Heart right ventricle (tissue), 16 donors: ENCODE measurements at regions not wholly inside any gene's neighbourhood (a gene's known extent, or its start where the extent isn't known, plus 50 kb on each side); places are given as distances from the start of the nearest gene placed in this dataset.

Experiments used
- ATAC-seq, 8 donors: fragments of 200-7000 bp; cut with Tn5 transposase; one replicate each; pipeline ENCODE4 v1.9.1; 2020; ENCODE audit warnings: mild to moderate bottlenecking in 8 of 8, moderate library complexity in 8 of 8, moderate number of reproducible peaks in 1 of 8
- DNase-seq, 2 donors: peaks; one replicate each; pipeline ENCODE4 v3.0.0-alpha.2; 2020
- H3K27ac ChIP-seq, 10 donors: fragments of 200-600 bp; sonication (generic) in 2 of 10; one replicate each; pipeline versions ENCODE4 v1.5.0 to v1.8.0; 2020 to 2022; ENCODE audit warnings: mild to moderate bottlenecking in 3 of 10
- H3K27me3 ChIP-seq, 7 donors: fragments of 200-600 bp; one replicate each; pipeline ENCODE4 v1.8.0; 2021 to 2022; ENCODE audit warnings: mild to moderate bottlenecking in 2 of 7
- H3K36me3 ChIP-seq, 9 donors: fragments of 200-600 bp; sonication (generic) in 1 of 9; one replicate each; pipeline versions ENCODE4 v1.5.0 to v1.8.0; 2020 to 2022; ENCODE audit warnings: mild to moderate bottlenecking in 2 of 9
- H3K4me1 ChIP-seq, 9 donors: fragments of 200-600 bp; sonication (generic) in 1 of 9; one replicate each; pipeline versions ENCODE4 v1.5.0 to v1.8.0; 2020 to 2022; ENCODE audit warnings: mild to moderate bottlenecking in 4 of 9
- H3K4me3 ChIP-seq, 10 donors: fragments of 200-600 bp; sonication (generic) in 2 of 10; one replicate each; pipeline versions ENCODE4 v1.5.0 to v1.8.0; 2020 to 2022; ENCODE audit warnings: mild to moderate bottlenecking in 7 of 10, moderate library complexity in 2 of 10
- H3K9me3 ChIP-seq, 11 donors: fragments of 200-600 bp in 10 of 11; sonication (generic) in 2 of 11; one replicate each; pipeline versions ENCODE4 v1.5.0 to v1.8.0; 2013 to 2022; ENCODE audit warnings: mild to moderate bottlenecking in 2 of 11, control low read depth in 1 of 11, moderate library complexity in 1 of 11
- CTCF ChIP-seq, 9 donors: fragments of 200-600 bp; sonication (generic) in 2 of 9; IDR thresholded peaks; one replicate each; pipeline versions ENCODE4 v1.5.0 to v1.8.0; 2021 to 2022; ENCODE audit warnings: antibody characterized with exemption in 9 of 9, mild to moderate bottlenecking in 5 of 9, moderate library complexity in 1 of 9
- WGBS, 2 donors: extraction: QIAGEN DNeasy Blood & Tissue Kit; methylation state at CpG; one replicate each; pipeline ENCODE4 v1.1.7; 2013; ENCODE audit warnings: inconsistent platforms in 1 of 2; 5-methylcytosine and 5-hydroxymethylcytosine counted together
- intact Hi-C, 10 donors: fragments of 100-400 bp; cut with DNase I; formaldehyde crosslinking; loops; one replicate each; pipeline versions ENCODE4 v1.11.1 to v1.14.2; 2022
- donor health status: Arrhythmogenic right ventricular cardiomyopathy.
- donor health status: ischemic (EF 13 %, LVEDD 7.1; RV severe dilation, severe dysfunction).
- donor health status: healthy with polysubstance abuse.
- donor health status: DM: no; HTN: yes; CAD: no.
- donor health status: DM: no; HTN: no; CAD: no.
- donor health status: ischemic (EF 25% LVEDD 6.9; RV normal size, moderate dysfunction).
- donor health status: ischemic (EF 25% LVEDD 5.7; RV mildly dilated, moderate dysfunction).
- donor health status: healthy.
- donor health status: DM: yes; HTN: yes; CAD: no.
- donor health status: Ischemic cardiomyopathy.
- donor health status: ischemic (EF 35%, LVEDD 5.7; RV mildly dilated, moderate dysfunction).
- donor health status: nonischemic (EF 11% LVEDD 7.7; RV severe dilation, severe dysfunction).
- donor health status: DM: yes; HTN: yes; CAD: no.
- donor health status: PGD.
- donor health status: ischemic (EF 29% LVEDD 5.4; RV normal size, mild dysfunction).
- donor health status: nonischemic (EF 23%, LVEDD 6.1; RV moderate dilation, normal function).

- DNase-seq (no peak), ATAC-seq (no peak)
- no peaks in the 10 kb centered on the region for H3K36me3 ChIP-seq
- intact Hi-C loops, result no loop called here
- H3K27ac ChIP-seq, result no peak overlapping the region
- no peak for TF ChIP-seq CTCF (IDR thresholded peaks at IDR 0.05)
- H3K9me3 ChIP-seq, result peaks cover 0 to 7% (median 0%) of the 10 kb centered on the region in 11 donors
- no peak overlapping the region for H3K4me3 ChIP-seq
- peaks cover 0 to 18% (median 4%) of the 10 kb centered on the region in 9 donors for H3K4me1 ChIP-seq
- no peaks in the 10 kb centered on the region for H3K27me3 ChIP-seq
These were observed 112.5 kb downstream of the EFEMP1 start for GRCh38 chr2:55811048-55811447.

GRCh38 chr2:55810622-55811020 lies 113.0 kb downstream of the EFEMP1 start:
- no peak for DNase-seq
- intact Hi-C loops, result no loop called here
- no peak for ATAC-seq
- Histone ChIP-seq H3K4me3 (no peak overlapping the region), H3K27ac (peak overlapping the region in 2 of 10 donors; percentile 14 to 30), H3K9me3 (peaks cover 0 to 7% (median 0%) of the 10 kb centered on the region in 11 donors), H3K27me3 (no peaks in the 10 kb centered on the region), H3K36me3 (no peaks in the 10 kb centered on the region), H3K4me1 (peaks cover 0 to 20% (median 5%) of the 10 kb centered on the region in 9 donors)
- WGBS, 2 donors, result 56 to 60% methylated on average over 3 of the region's 3 CpGs
- TF ChIP-seq CTCF (IDR thresholded peaks at IDR 0.05), result no peak

- no peak for TF ChIP-seq CTCF (IDR thresholded peaks at IDR 0.05)
- WGBS, 2 donors, result 54 to 56% methylated on average over 7 of the region's 7 CpGs
- Histone ChIP-seq H3K4me3 (no peak overlapping the region), H3K27ac (peak overlapping the region in 3 of 10 donors; percentile 14 to 87 (median 30)), H3K9me3 (peaks cover 0 to 7% (median 0%) of the 10 kb centered on the region in 11 donors), H3K36me3 (no peaks in the 10 kb centered on the region), H3K4me1 (peaks cover 0 to 20% (median 5%) of the 10 kb centered on the region in 9 donors), H3K27me3 (no peaks in the 10 kb centered on the region)
- DNase-seq (peak; percentile 25 to 32), ATAC-seq (peak in 7 of 8 donors; percentile 56 to 89 (median 81))
- intact Hi-C loops, result loop anchor here in 1 of 10 donors (5.0 kb wide), 1 partner anchor 77 kb away; no protein-coding TSS in a partner anchor
These were observed 113.5 kb downstream of the EFEMP1 start for GRCh38 chr2:55809875-55810621.

GRCh38 chr2:55807900-55808299 lies 114.3 kb upstream of the PNPT1 start:
- peak in 6 of 8 donors; percentile 65 to 95 (median 82) for ATAC-seq
- peaks cover 0 to 20% (median 5%) of the 10 kb centered on the region in 9 donors for H3K4me1 ChIP-seq
- H3K9me3 ChIP-seq, result no peaks in the 10 kb centered on the region
- DNase-seq, result peak in 1 of 2 donors; percentile 17
- H3K27ac ChIP-seq, result peak overlapping the region in 6 of 10 donors; percentile 25 to 87 (median 44)
- intact Hi-C loops, result loop anchor here in 1 of 10 donors (5.0 kb wide), 1 partner anchor 79 kb away; no protein-coding TSS in a partner anchor
- H3K36me3 ChIP-seq, result no peaks in the 10 kb centered on the region
- WGBS, 2 donors, result 65% methylated on average over 2 of the region's 2 CpGs
- TF ChIP-seq CTCF (IDR thresholded peaks at IDR 0.05), result no peak
- H3K27me3 ChIP-seq, result no peaks in the 10 kb centered on the region
- H3K4me3 ChIP-seq, result no peak overlapping the region
